Body of pancreas (tissue), 4 donors: ENCODE measurements at regions not wholly inside any gene's neighbourhood (a gene's known extent, or its start where the extent isn't known, plus 50 kb on each side); places are given as distances from the start of the nearest gene placed in this dataset.

Source experiments
- ATAC-seq: fragments of 150-250 bp; one replicate; pipeline ENCODE4 v1.9.1; 2016
- DNase-seq, 4 donors: peaks; one replicate each; pipeline ENCODE4 v3.0.0-alpha.2; 2019
- H3K27ac ChIP-seq, 4 donors: fragments of 200-600 bp; sonication (generic); 1 replicate in 3 of 4; 2 replicates in 1 of 4; pipeline versions ENCODE4 v1.5.1 to v1.6.1; 2016 to 2019; ENCODE audit warnings: mild to moderate bottlenecking in 1 of 4, mixed read lengths in 1 of 4, moderate library complexity in 1 of 4
- H3K27me3 ChIP-seq, 2 donors: fragments of 200-600 bp; sonication (generic); one replicate each; pipeline ENCODE4 v1.6.0; 2016; ENCODE audit warnings: mild to moderate bottlenecking in 1 of 2
- H3K36me3 ChIP-seq, 2 donors: fragments of 200-600 bp; sonication (generic); replicated peaks in 1 of 2; 2 replicates each; pipeline ENCODE4 v1.5.1; 2016; ENCODE audit warnings: low read depth in 2 of 2; ENCODE audit not compliant: insufficient read depth in 1 of 2
- H3K4me1 ChIP-seq: fragments of 200-600 bp; sonication (generic); one replicate; pipeline ENCODE4 v1.6.0; 2016
- H3K4me3 ChIP-seq, 2 donors: fragments of 200-600 bp; sonication (generic); 1 replicate in 1 of 2; 2 replicates in 1 of 2; pipeline ENCODE4 v1.5.1; 2016 to 2019
- H3K9me3 ChIP-seq, 3 donors: fragments of 200-600 bp; sonication (generic); 1 replicate in 2 of 3; 2 replicates in 1 of 3; pipeline ENCODE4 v1.5.1; 2016
- CTCF ChIP-seq, 7 experiments: fragments of 450-650 bp in 4 of 7; fragments of 200-600 bp in 3 of 7; sonication (generic) in 3 of 7; IDR thresholded peaks; one replicate each; pipeline ENCODE4 v1.5.1; 2016 to 2019; ENCODE audit warnings: antibody characterized with exemption in 7 of 7
- POLR2A ChIP-seq, 3 donors: fragments of 450-650 bp; IDR thresholded peaks; one replicate each; pipeline ENCODE4 v1.6.1; 2016; ENCODE audit warnings: antibody characterized with exemption in 3 of 3, mild to moderate bottlenecking in 2 of 3
- WGBS, 2 donors: methylation state at CpG; one replicate each; pipeline ENCODE4 v1.1.5; 2017; 5-methylcytosine and 5-hydroxymethylcytosine counted together
- intact Hi-C: fragments of 100-400 bp; cut with DNase I; formaldehyde crosslinking; loops from one replicate; pipeline ENCODE4 v1.15.1; 2023

GRCh38 chr10:130484468-130485180 is 348.4 kb downstream of the GLRX3 start:
- no peak for ATAC-seq
- H3K36me3 ChIP-seq = no peaks in the 10 kb centered on the region
- 63 to 70% methylated on average over 16 to 18 of the region's 18 CpGs for WGBS, 2 donors
- no peak for DNase-seq
- H3K27ac ChIP-seq = no peak overlapping the region
- TF ChIP-seq CTCF (IDR thresholded peaks at IDR 0.05) (no peak), POLR2A (IDR thresholded peaks at IDR 0.05) (no peak)
- no peaks in the 10 kb centered on the region for H3K27me3 ChIP-seq
- no peaks in the 10 kb centered on the region for H3K9me3 ChIP-seq
- no peak overlapping the region for H3K4me3 ChIP-seq
- intact Hi-C loops = no loop called here
- H3K4me1 ChIP-seq = no peaks in the 10 kb centered on the region

GRCh38 chr10:130485236-130485957 is 349.2 kb downstream of the GLRX3 start:
- intact Hi-C loops = no loop called here

GRCh38 chr10:130485958-130486895 is 350.0 kb downstream of the GLRX3 start:
- H3K27me3 ChIP-seq = no peaks in the 10 kb centered on the region
- H3K4me3 ChIP-seq = no peak overlapping the region
- H3K9me3 ChIP-seq = no peaks in the 10 kb centered on the region
- ATAC-seq (no peak), DNase-seq (no peak)
- no peak overlapping the region for H3K27ac ChIP-seq
- intact Hi-C loops = no loop called here
- WGBS, 2 donors = 81 to 89% methylated on average over 28 to 29 of the region's 29 CpGs
- no peaks in the 10 kb centered on the region for H3K36me3 ChIP-seq
- TF ChIP-seq CTCF (IDR thresholded peaks at IDR 0.05) (no peak), POLR2A (IDR thresholded peaks at IDR 0.05) (no peak)
- no peaks in the 10 kb centered on the region for H3K4me1 ChIP-seq

More at GRCh38 chr10:130485236-130485957, 349.2 kb downstream of the GLRX3 start:
- Histone ChIP-seq H3K36me3 (no peaks in the 10 kb centered on the region), H3K27ac (no peak overlapping the region), H3K9me3 (no peaks in the 10 kb centered on the region), H3K4me3 (no peak overlapping the region), H3K27me3 (no peaks in the 10 kb centered on the region), H3K4me1 (no peaks in the 10 kb centered on the region)
- TF ChIP-seq POLR2A (IDR thresholded peaks at IDR 0.05) (no peak), CTCF (IDR thresholded peaks at IDR 0.05) (no peak)
- ATAC-seq (no peak), DNase-seq (no peak)
- 81 to 83% methylated on average over 25 to 27 of the region's 27 CpGs for WGBS, 2 donors

- DNase-seq (no peak), ATAC-seq (no peak)
- Histone ChIP-seq H3K9me3 (no peaks in the 10 kb centered on the region), H3K36me3 (no peaks in the 10 kb centered on the region), H3K4me3 (no peak overlapping the region), H3K4me1 (no peaks in the 10 kb centered on the region), H3K27ac (no peak overlapping the region), H3K27me3 (no peaks in the 10 kb centered on the region)
- TF ChIP-seq POLR2A (IDR thresholded peaks at IDR 0.05) = no peak
- TF ChIP-seq CTCF (IDR thresholded peaks at IDR 0.05) = no peak
- intact Hi-C loops = no loop called here
- WGBS, 2 donors = 60 to 85% methylated on average over 7 of the region's 7 CpGs
Observed at GRCh38 chr10:130486906-130487305, 350.7 kb downstream of the GLRX3 start.
